Dendritic cell treated with granulocyte-macrophage colony-stimulating factor and Interleukin-4, amounts not matched to agents 40 ng/mL and 50 ng/mL, for 4 days (primary cell): ENCODE measurements at regions not wholly inside any gene's neighbourhood (a gene's known extent, or its start where the extent isn't known, plus 50 kb on each side); places are given as distances from the start of the nearest gene placed in this dataset.
A peak's percentile ranks its signal among the peaks of the same experiment; 100 is the strongest.
"Not testable (repeated sequence)": the region's sequence is repeated elsewhere in the genome, so short reads cannot be mapped to it uniquely, and the experiment has no call there.

Source experiments
- H3K27ac Mint-ChIP-seq: one replicate; pipeline ENCODE4 v1.8.0; 2022; ENCODE audit warnings: mild to moderate bottlenecking, mixed read lengths
- H3K27me3 Mint-ChIP-seq: one replicate; pipeline ENCODE4 v1.8.0; 2022; ENCODE audit warnings: mild to moderate bottlenecking, mixed read lengths
- H3K36me3 Mint-ChIP-seq: one replicate; pipeline ENCODE4 v1.8.0; 2022; ENCODE audit warnings: low read depth, mixed read lengths
- H3K4me1 Mint-ChIP-seq: one replicate; pipeline ENCODE4 v1.8.0; 2022; ENCODE audit warnings: low read depth, mixed read lengths
- H3K4me3 Mint-ChIP-seq: one replicate; pipeline ENCODE4 v1.8.0; 2022; ENCODE audit warnings: mild to moderate bottlenecking, moderate library complexity, mixed read lengths
- H3K9me3 Mint-ChIP-seq: one replicate; pipeline ENCODE4 v1.8.0; 2022; ENCODE audit warnings: mixed read lengths
- intact Hi-C: fragments of 100-400 bp; cut with micrococcal nuclease; formaldehyde crosslinking; loops from one replicate; pipeline ENCODE4 v1.15.0; 2022

GRCh38 chr1:173376065-173376464 is 101.1 kb upstream of the PRDX6 start:
- H3K36me3 Mint-ChIP-seq, intact Hi-C loops, H3K27ac Mint-ChIP-seq, H3K4me1 Mint-ChIP-seq, H3K27me3 Mint-ChIP-seq, H3K4me3 Mint-ChIP-seq: not testable (repeated sequence)
- H3K9me3 Mint-ChIP-seq = peaks cover 42% of the 10 kb centered on the region

GRCh38 chr1:173377266-173377665 is 99.9 kb upstream of the PRDX6 start:
- H3K27ac Mint-ChIP-seq = no peak overlapping the region
- H3K4me1 Mint-ChIP-seq = no peaks in the 10 kb centered on the region
- H3K27me3 Mint-ChIP-seq = no peaks in the 10 kb centered on the region
- no peaks in the 10 kb centered on the region for H3K36me3 Mint-ChIP-seq
- no peak overlapping the region for H3K4me3 Mint-ChIP-seq
- H3K9me3 Mint-ChIP-seq = peaks cover 42% of the 10 kb centered on the region
- intact Hi-C loops = no loop called here

- H3K4me3 Mint-ChIP-seq = no peak overlapping the region
- H3K9me3 Mint-ChIP-seq = peaks cover 4% of the 10 kb centered on the region
- H3K4me1 Mint-ChIP-seq = no peaks in the 10 kb centered on the region
- H3K27ac Mint-ChIP-seq = no peak overlapping the region
- H3K36me3 Mint-ChIP-seq = no peaks in the 10 kb centered on the region
- intact Hi-C loops = no loop called here
- H3K27me3 Mint-ChIP-seq = no peaks in the 10 kb centered on the region
These were observed 93.8 kb upstream of the PRDX6 start for GRCh38 chr1:173383351-173383750.

GRCh38 chr1:173388352-173388751 is 88.8 kb upstream of the PRDX6 start:
- Mint-ChIP-seq H3K27ac (no peak overlapping the region), H3K36me3 (no peaks in the 10 kb centered on the region), H3K27me3 (no peaks in the 10 kb centered on the region), H3K4me3 (no peak overlapping the region), H3K9me3 (no peaks in the 10 kb centered on the region), H3K4me1 (no peaks in the 10 kb centered on the region)
- intact Hi-C loops = no loop called here

- Mint-ChIP-seq H3K4me1 (no peaks in the 10 kb centered on the region), H3K4me3 (no peak overlapping the region), H3K27me3 (no peaks in the 10 kb centered on the region), H3K27ac (no peak overlapping the region), H3K36me3 (no peaks in the 10 kb centered on the region), H3K9me3 (no peaks in the 10 kb centered on the region)
- intact Hi-C loops = no loop called here
These were observed 84.1 kb upstream of the PRDX6 start for GRCh38 chr1:173392895-173393658.

- no peaks in the 10 kb centered on the region for H3K4me1 Mint-ChIP-seq
- no peaks in the 10 kb centered on the region for H3K36me3 Mint-ChIP-seq
- H3K27ac Mint-ChIP-seq = no peak overlapping the region
- intact Hi-C loops = no loop called here
- no peaks in the 10 kb centered on the region for H3K9me3 Mint-ChIP-seq
- H3K4me3 Mint-ChIP-seq = no peak overlapping the region
- no peaks in the 10 kb centered on the region for H3K27me3 Mint-ChIP-seq
These were observed 83.5 kb upstream of the PRDX6 start for GRCh38 chr1:173393659-173394000.

GRCh38 chr1:173394813-173395212 is 82.3 kb upstream of the PRDX6 start:
- H3K9me3 Mint-ChIP-seq, H3K4me3 Mint-ChIP-seq, H3K27ac Mint-ChIP-seq, H3K4me1 Mint-ChIP-seq, intact Hi-C loops, H3K36me3 Mint-ChIP-seq, H3K27me3 Mint-ChIP-seq: not testable (repeated sequence)

GRCh38 chr1:173395762-173396161 is 81.4 kb upstream of the PRDX6 start:
- H3K36me3 Mint-ChIP-seq = no peaks in the 10 kb centered on the region
- H3K9me3 Mint-ChIP-seq = no peaks in the 10 kb centered on the region
- no peak overlapping the region for H3K27ac Mint-ChIP-seq
- no peak overlapping the region for H3K4me3 Mint-ChIP-seq
- intact Hi-C loops = no loop called here
- H3K27me3 Mint-ChIP-seq = no peaks in the 10 kb centered on the region
- peaks cover 5% of the 10 kb centered on the region for H3K4me1 Mint-ChIP-seq

GRCh38 chr1:173400387-173400995 is 76.6 kb upstream of the PRDX6 start:
- Mint-ChIP-seq H3K4me1 (peaks cover 5% of the 10 kb centered on the region), H3K4me3 (no peak overlapping the region), H3K27ac (no peak overlapping the region), H3K27me3 (no peaks in the 10 kb centered on the region), H3K36me3 (no peaks in the 10 kb centered on the region), H3K9me3 (no peaks in the 10 kb centered on the region)
- intact Hi-C loops = loop anchor here (10.0 kb wide), 2 partner anchors 56 to 146 kb away; no protein-coding TSS in a partner anchor

- Mint-ChIP-seq H3K9me3 (no peaks in the 10 kb centered on the region), H3K27ac (no peak overlapping the region), H3K36me3 (no peaks in the 10 kb centered on the region), H3K4me1 (peaks cover 15% of the 10 kb centered on the region), H3K27me3 (peaks cover 3% of the 10 kb centered on the region), H3K4me3 (no peak overlapping the region)
- intact Hi-C loops = loop anchor here (10.0 kb wide), 2 partner anchors 59 to 149 kb away; no protein-coding TSS in a partner anchor
These were observed 73.1 kb upstream of the PRDX6 start for GRCh38 chr1:173403996-173404395.

GRCh38 chr1:173405281-173405680 is 71.9 kb upstream of the PRDX6 start:
- Mint-ChIP-seq H3K9me3 (no peaks in the 10 kb centered on the region), H3K36me3 (no peaks in the 10 kb centered on the region), H3K4me3 (no peak overlapping the region), H3K27me3 (peaks cover 3% of the 10 kb centered on the region), H3K4me1 (peaks cover 14% of the 10 kb centered on the region), H3K27ac (no peak overlapping the region)
- intact Hi-C loops = loop anchor here (5.0 to 10.0 kb wide), 3 partner anchors 60 to 288 kb away; no protein-coding TSS in a partner anchor

- Mint-ChIP-seq H3K27me3 (peaks cover 3% of the 10 kb centered on the region), H3K4me1 (peaks cover 20% of the 10 kb centered on the region), H3K36me3 (no peaks in the 10 kb centered on the region), H3K4me3 (no peak overlapping the region), H3K27ac (no peak overlapping the region), H3K9me3 (no peaks in the 10 kb centered on the region)
- intact Hi-C loops = loop anchor here (5.0 to 10.0 kb wide), 3 partner anchors 61 to 289 kb away; no protein-coding TSS in a partner anchor
These were observed 71.3 kb upstream of the PRDX6 start for GRCh38 chr1:173405834-173406233.

- intact Hi-C loops = loop anchor here (5.0 to 10.0 kb wide), 3 partner anchors 62 to 290 kb away; no protein-coding TSS in a partner anchor
- Mint-ChIP-seq H3K9me3 (no peaks in the 10 kb centered on the region), H3K36me3 (no peaks in the 10 kb centered on the region), H3K27ac (peak overlapping the region; percentile 68), H3K4me3 (peak overlapping the region; percentile 75), H3K4me1 (peaks cover 26% of the 10 kb centered on the region), H3K27me3 (peaks cover 3% of the 10 kb centered on the region)
These were observed 70.3 kb upstream of the PRDX6 start for GRCh38 chr1:173406783-173407230.

- intact Hi-C loops = loop anchor here (5.0 to 10.0 kb wide), 3 partner anchors 63 to 291 kb away; no protein-coding TSS in a partner anchor
- Mint-ChIP-seq H3K4me3 (no peak overlapping the region), H3K4me1 (peaks cover 37% of the 10 kb centered on the region), H3K9me3 (no peaks in the 10 kb centered on the region), H3K36me3 (no peaks in the 10 kb centered on the region), H3K27me3 (peaks cover 3% of the 10 kb centered on the region), H3K27ac (no peak overlapping the region)
These were observed 69.3 kb upstream of the PRDX6 start for GRCh38 chr1:173407846-173408245.
